Endothelial cell of umbilical vein (primary cell): ENCODE measurements at regions not wholly inside any gene's neighbourhood (a gene's known extent, or its start where the extent isn't known, plus 50 kb on each side); places are given as distances from the start of the nearest gene placed in this dataset.

Experiments
- BruUV-seq: library from RNA; stranded (reverse); fragments of 400-500 nt; replicated peaks from 2 replicates; lab custom pipeline; 2021; lab: Mats Ljungman, UMichigan
- CTCF ChIA-PET: fragments of 300-600, 350-600 bp; sonication (Branson Sonifier 250); formaldehyde crosslinking; loops from one replicate; lab custom pipeline; 2021; ENCODE audit warnings: antibody characterized with exemption, inconsistent platforms; lab: Charles Lee
- POLR2A ChIA-PET: fragments of 300-600, 350-600 bp; sonication (Branson Sonifier 250); formaldehyde crosslinking; loops from one replicate; lab custom pipeline; 2021; ENCODE audit warnings: antibody characterized with exemption, inconsistent platforms; lab: Charles Lee
- DNase-seq: peaks from one replicate; pipeline ENCODE4 v3.0.0-alpha.2; 2011; ENCODE audit warnings: low read depth, low spot score
- FAIRE-seq: peaks from 2 replicates; lab custom pipeline; 2011; peaks lifted over from hg19 to GRCh38; lab: Jason Lieb, UNC
- H2AFZ ChIP-seq: 2 replicates; pipeline ENCODE4 v1.6.0; 2012; ENCODE audit warnings: low read depth, low read length, control low read depth, inconsistent platforms
- H3K27ac ChIP-seq: 2 replicates; pipeline ENCODE4 v1.5.1; 2011; ENCODE audit warnings: low read depth, mild to moderate bottlenecking, control low read depth, low read length, moderate library complexity; ENCODE audit not compliant: insufficient read depth
- H3K27me3 ChIP-seq, 2 experiments: 2 replicates each; pipeline versions ENCODE4 v1.6.0 to v1.6.1; 2011; ENCODE audit warnings: low read length in 2 of 2, mixed read lengths in 1 of 2; ENCODE audit not compliant: control insufficient read depth in 2 of 2, insufficient read depth in 2 of 2
- H3K36me3 ChIP-seq, 2 experiments: 2 replicates in 1 of 2; 3 replicates in 1 of 2; pipeline ENCODE4 v1.5.1; 2011; ENCODE audit warnings: low read length in 2 of 2, mild to moderate bottlenecking in 1 of 2, moderate library complexity in 1 of 2; ENCODE audit not compliant: control insufficient read depth in 2 of 2, insufficient read depth in 2 of 2; ENCODE audit errors: extremely low read depth in 1 of 2
- H3K4me1 ChIP-seq: 3 replicates; pipeline ENCODE4 v1.5.1; 2011; ENCODE audit warnings: mild to moderate bottlenecking, low read length; ENCODE audit not compliant: control insufficient read depth, insufficient read depth; ENCODE audit errors: extremely low read depth
- H3K4me2 ChIP-seq: 2 replicates; pipeline ENCODE4 v1.6.1; 2011; ENCODE audit warnings: low read length, control low read depth, mixed read lengths; ENCODE audit not compliant: insufficient read depth
- H3K4me3 ChIP-seq, 3 experiments: fragments of 200-600 bp in 1 of 3; sonication (generic), shearing (Covaris generic) in 1 of 3; replicated peaks in 1 of 3; 2 replicates each; pipeline ENCODE4 v1.5.1; 2011 to 2016; ENCODE audit warnings: control low read depth in 3 of 3, low read length in 3 of 3, mild to moderate bottlenecking in 2 of 3, inconsistent platforms in 1 of 3, low read depth in 1 of 3, moderate library complexity in 1 of 3; ENCODE audit not compliant: insufficient read depth in 1 of 3
- H3K79me2 ChIP-seq: 2 replicates; pipeline ENCODE4 v1.6.0; 2012; ENCODE audit warnings: low read length, inconsistent platforms; ENCODE audit not compliant: control insufficient read depth, insufficient read depth
- H3K9ac ChIP-seq: replicated peaks from 2 replicates; pipeline ENCODE3; 2011; ENCODE audit warnings: low read length, control low read depth; ENCODE audit not compliant: insufficient read depth; ENCODE audit errors: extremely low read depth
- H3K9me1 ChIP-seq: replicated peaks from 3 replicates; pipeline ENCODE4 v1.6.0; 2011; ENCODE audit warnings: mild to moderate bottlenecking, low read length; ENCODE audit not compliant: control insufficient read depth, insufficient read depth; ENCODE audit errors: extremely low read depth
- H3K9me3 ChIP-seq: replicated peaks from 2 replicates; pipeline ENCODE4 v1.5.1; 2012; ENCODE audit warnings: low read length, inconsistent platforms; ENCODE audit not compliant: control insufficient read depth, insufficient read depth
- H4K20me1 ChIP-seq: replicated peaks from 2 replicates; pipeline ENCODE3; 2011; ENCODE audit warnings: mild to moderate bottlenecking, low read length; ENCODE audit not compliant: control insufficient read depth, insufficient read depth; ENCODE audit errors: extremely low read depth
- CTCF ChIP-seq, 2 donors: IDR thresholded peaks; 1 replicate in 1 of 2; 2 replicates in 1 of 2; pipeline ENCODE4 v1.5.1; 2011; ENCODE audit warnings: low read length in 2 of 2, mild to moderate bottlenecking in 2 of 2, moderate library complexity in 2 of 2, control low read depth in 1 of 2, inconsistent platforms in 1 of 2, low read depth in 1 of 2; ENCODE audit not compliant: insufficient read depth in 1 of 2; ENCODE audit errors: extremely low read depth in 1 of 2
- EZH2 ChIP-seq: IDR thresholded peaks from 2 replicates; pipeline ENCODE4 v1.6.1; 2012; ENCODE audit warnings: borderline replicate concordance, low read depth, mild to moderate bottlenecking, moderate library complexity, low read length, inconsistent platforms; ENCODE audit not compliant: severe bottlenecking
- GATA2 ChIP-seq: IDR thresholded peaks from 2 replicates; pipeline ENCODE4 v1.7.0; 2011; ENCODE audit warnings: low read depth, mild to moderate bottlenecking, moderate library complexity, mixed read lengths, low read length; ENCODE audit not compliant: insufficient read length, insufficient read depth
- JUN ChIP-seq: IDR thresholded peaks from 2 replicates; pipeline ENCODE4 v1.6.1; 2011; ENCODE audit warnings: borderline replicate concordance, low read depth; ENCODE audit not compliant: insufficient read length, insufficient read depth
- MAX ChIP-seq: IDR thresholded peaks from 2 replicates; pipeline ENCODE4 v1.6.1; 2011; ENCODE audit not compliant: insufficient read depth, insufficient read length
- MYC ChIP-seq: IDR thresholded peaks from one replicate; pipeline ENCODE4 v1.6.1; 2011; ENCODE audit warnings: mild to moderate bottlenecking, low read depth, low read length
- POLR2A ChIP-seq: IDR thresholded peaks from 2 replicates; pipeline ENCODE4 v1.6.1; 2012; ENCODE audit warnings: low read depth, mild to moderate bottlenecking, control low read depth, low read length
- POLR2AphosphoS5 ChIP-seq: IDR thresholded peaks from 2 replicates; pipeline ENCODE4 v1.6.1; 2012; ENCODE audit warnings: low read depth, mild to moderate bottlenecking, control low read depth, low read length, moderate library complexity; ENCODE audit not compliant: insufficient read depth
- dilution Hi-C: fragments of 300-500 bp; cut with MboI; formaldehyde crosslinking; loops from one replicate; pipeline ENCODE4 v1.15.0; 2019; ENCODE audit warnings: low sequenced_read_pairs; ENCODE audit not compliant: extremely low pct_ligation_motif_present
- intact Hi-C: fragments of 100-400 bp; cut with micrococcal nuclease; formaldehyde crosslinking; loops from one replicate; pipeline ENCODE4 v1.10.0; 2022

- H2AFZ ChIP-seq = no peak overlapping the region
- H3K4me2 ChIP-seq = no peak overlapping the region
- H3K27ac ChIP-seq = no peak overlapping the region
- H3K4me1 ChIP-seq = no peaks in the 10 kb centered on the region
- no peaks in the 10 kb centered on the region for H3K36me3 ChIP-seq
- H3K9ac ChIP-seq = no peak overlapping the region
- BruUV-seq = no TSS peak
- ChIA-PET POLR2A (no interaction called here), CTCF (no interaction called here)
- H3K4me3 ChIP-seq = no peak overlapping the region
- no peak for DNase-seq
- no peak for FAIRE-seq
- no peak for TF ChIP-seq POLR2A
- no peak for TF ChIP-seq MAX
- no peak for TF ChIP-seq POLR2AphosphoS5
- TF ChIP-seq EZH2 = no peak
- no peak for TF ChIP-seq JUN
- no peak for TF ChIP-seq CTCF (IDR thresholded peaks at IDR 0.05; ENCODE audit: extremely low read depth in 1 of 2, insufficient read depth in 1 of 2, low read depth in 1 of 2, low read length in 2 of 2)
- no peak for TF ChIP-seq GATA2
- TF ChIP-seq MYC = no peak
- no peaks in the 10 kb centered on the region for H3K79me2 ChIP-seq
- H3K9me1 ChIP-seq = no peaks in the 10 kb centered on the region
- dilution Hi-C loops = no loop called here
- no peaks in the 10 kb centered on the region for H4K20me1 ChIP-seq
- intact Hi-C loops = no loop called here
- H3K9me3 ChIP-seq = no peaks in the 10 kb centered on the region
- no peaks in the 10 kb centered on the region for H3K27me3 ChIP-seq
Observed at GRCh38 chr17:77618173-77618572, 340.3 kb upstream of the TNRC6C start.
